ENCODE measurements at regions not wholly inside any gene's neighbourhood (a gene's known extent, or its start where the extent isn't known, plus 50 kb on each side); places are given as distances from the start of the nearest gene placed in this dataset.

DNA sequence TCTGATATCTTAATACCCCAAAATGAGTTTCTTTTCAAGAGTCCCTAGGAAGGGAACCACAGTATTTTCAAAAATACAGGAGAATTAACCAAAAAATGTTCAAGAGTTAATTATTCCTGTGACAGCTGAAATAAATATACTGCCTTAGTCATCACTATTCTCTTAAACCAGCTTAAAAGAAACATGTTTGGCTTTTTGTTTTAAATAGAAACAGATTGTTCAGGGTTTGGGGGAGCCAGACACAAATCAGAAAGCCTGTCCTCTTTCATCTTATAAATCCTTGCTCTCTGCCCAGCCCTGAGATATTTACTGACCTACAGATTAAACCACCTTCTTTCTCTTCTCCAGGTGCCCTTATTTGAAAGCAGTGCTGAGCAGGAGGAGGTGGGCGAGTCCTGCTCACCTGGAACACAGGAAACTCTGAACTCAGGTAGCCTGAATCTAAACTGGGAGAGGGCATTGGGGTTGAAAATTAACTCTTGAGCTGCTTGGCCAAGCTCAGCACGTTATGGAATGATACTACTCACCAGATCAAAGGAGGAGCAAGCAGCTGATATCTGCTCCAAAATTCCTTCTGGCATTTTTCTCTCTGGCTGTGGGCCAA is 84.1 kb upstream of the SPRED1 start:
- no peak for FAIRE-seq

DNA sequence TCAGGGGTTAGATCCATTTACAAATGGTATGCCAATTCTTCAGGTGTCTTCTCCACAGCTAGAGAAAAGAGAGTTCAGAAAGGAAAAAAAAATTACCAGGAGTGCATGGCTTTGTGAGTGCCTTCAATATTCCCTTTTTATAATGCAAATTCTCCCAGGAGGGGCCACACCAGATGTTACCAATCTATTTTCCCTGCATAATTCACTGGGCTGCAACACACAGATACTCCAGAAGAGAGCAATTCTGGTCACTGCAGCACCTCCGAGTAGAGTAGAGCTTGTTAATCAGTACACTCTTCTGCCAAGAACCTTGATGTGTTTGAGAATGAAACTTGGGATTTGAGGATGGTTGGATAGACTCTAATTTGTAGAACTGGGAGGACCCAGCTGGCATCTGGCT is 80.7 kb upstream of the SPRED1 start:
- no peak for FAIRE-seq
- DNase-seq (ENCODE audit: low spot score): no peak

More for the DNA sequence above, 84.1 kb upstream of the SPRED1 start:
- DNase-seq (ENCODE audit: low spot score): no peak

GRCh38 chr15:38174691-38175090 is 77.9 kb upstream of the SPRED1 start:
- DNase-seq (ENCODE audit: low spot score) (no peak), FAIRE-seq (no peak)

DNA sequence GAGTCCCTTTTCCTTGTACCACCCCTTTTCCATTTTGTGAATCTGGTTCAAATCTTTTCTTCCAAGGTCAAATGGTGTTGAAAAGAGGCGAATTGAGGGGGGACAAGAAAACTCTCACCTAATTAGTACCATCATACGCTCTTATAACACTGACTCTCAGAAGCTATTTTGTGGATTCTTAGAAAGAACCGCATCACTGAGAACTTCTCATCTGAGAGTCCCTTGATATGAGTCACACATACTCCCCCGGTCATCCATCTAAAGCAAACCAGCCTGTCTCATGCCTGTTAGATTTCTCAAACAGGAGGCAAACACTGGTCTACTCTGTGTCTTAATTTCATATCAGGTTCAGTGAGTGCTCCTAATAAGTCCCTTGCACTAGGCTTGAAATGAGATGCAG is 76.5 kb upstream of the SPRED1 start:
- DNase-seq (ENCODE audit: low spot score): peak; percentile 56
- peak; percentile 85 for FAIRE-seq

GRCh38 chr15:38176691-38177090 is 75.9 kb upstream of the SPRED1 start:
- no peak for FAIRE-seq
- no peak for DNase-seq (ENCODE audit: low spot score)

GRCh38 chr15:38182900-38183299 is 69.7 kb upstream of the SPRED1 start:
- DNase-seq (ENCODE audit: low spot score) (no peak), FAIRE-seq (no peak)

- DNase-seq (ENCODE audit: low spot score) (no peak), FAIRE-seq (no peak)
Measured at GRCh38 chr15:38186507-38186906, 66.1 kb upstream of the SPRED1 start.

DNA sequence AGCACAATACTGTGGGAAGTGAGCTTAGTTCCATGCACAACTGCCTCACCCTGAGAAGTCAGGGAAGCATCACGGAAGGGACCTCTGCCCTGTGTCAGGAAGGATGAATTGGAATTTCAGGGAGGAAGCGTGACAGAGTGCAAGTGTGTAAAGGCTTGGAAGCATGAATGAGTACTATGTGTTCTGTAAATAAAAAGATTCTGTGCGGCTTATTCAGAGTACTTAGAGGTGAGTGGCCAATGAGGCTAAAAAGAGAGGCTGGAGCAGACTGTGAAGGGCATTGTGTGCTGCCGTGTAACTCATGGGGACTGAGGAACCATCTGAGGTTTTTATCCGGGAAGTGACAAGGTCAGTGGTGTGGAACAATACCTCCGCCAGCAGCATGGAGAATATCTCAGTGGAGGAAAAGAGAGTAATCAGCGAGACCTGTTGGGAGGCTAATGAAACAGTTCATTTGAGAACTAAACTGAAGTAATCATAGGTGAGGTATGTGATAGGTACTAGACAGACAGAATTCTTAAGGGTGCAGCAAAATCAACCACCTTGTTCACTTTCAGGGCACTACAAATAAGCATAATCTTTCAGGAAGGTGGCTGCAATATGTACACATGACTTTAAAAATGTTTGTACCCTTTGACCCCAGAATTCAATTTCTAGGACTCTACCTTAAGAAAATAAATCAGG is 64.9 kb upstream of the SPRED1 start:
- FAIRE-seq (peak; percentile 68), DNase-seq (ENCODE audit: low spot score) (peak; percentile 52)

GRCh38 chr15:38189671-38190295 is 62.9 kb upstream of the SPRED1 start:
- DNase-seq (ENCODE audit: low spot score) (peak; percentile 10), FAIRE-seq (no peak)

GRCh38 chr15:38190501-38190900 is 62.1 kb upstream of the SPRED1 start:
- FAIRE-seq (no peak), DNase-seq (ENCODE audit: low spot score) (no peak)

- no peak for FAIRE-seq
Measured at GRCh38 chr15:38192496-38192895, 60.1 kb upstream of the SPRED1 start.

GRCh38 chr15:38193496-38193895 is 59.1 kb upstream of the SPRED1 start:
- no peak for DNase-seq (ENCODE audit: low spot score)
- FAIRE-seq: peak; percentile 77

More at GRCh38 chr15:38192496-38192895, 60.1 kb upstream of the SPRED1 start:
- no peak for DNase-seq (ENCODE audit: low spot score)

DNA sequence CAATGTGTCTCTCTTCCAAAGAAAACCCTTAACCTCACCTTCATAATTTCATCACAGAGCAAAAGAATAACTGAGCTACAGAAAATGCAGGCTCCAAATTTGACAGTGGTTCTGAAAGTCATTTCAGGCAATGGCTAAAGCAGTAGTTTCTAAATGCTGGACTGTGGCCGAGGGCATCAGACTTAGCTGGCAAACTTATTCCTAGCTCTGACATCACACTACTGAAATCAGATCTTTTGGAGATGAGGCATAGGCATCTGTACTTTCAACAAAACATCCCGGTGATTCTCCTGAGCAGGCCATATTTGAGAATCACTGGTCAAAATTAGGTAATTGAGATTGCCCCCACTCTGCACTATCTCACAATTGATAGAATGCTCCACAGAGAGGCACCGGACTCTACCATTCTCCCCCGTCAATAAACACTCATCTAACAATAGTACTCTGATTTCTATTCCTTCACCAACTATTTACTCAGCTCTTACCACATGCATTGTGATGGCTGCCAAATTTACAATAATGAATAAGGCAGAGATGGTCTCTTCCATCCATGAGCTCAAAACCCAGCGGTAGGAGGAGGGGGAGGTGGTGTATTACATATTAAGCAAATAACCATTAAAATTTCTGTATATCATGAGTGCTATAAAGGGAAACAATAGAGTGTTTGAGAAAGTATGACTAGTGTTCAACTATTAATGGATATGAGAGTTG is 57.3 kb upstream of the SPRED1 start:
- FAIRE-seq: no peak
- DNase-seq (ENCODE audit: low spot score): no peak

DNA sequence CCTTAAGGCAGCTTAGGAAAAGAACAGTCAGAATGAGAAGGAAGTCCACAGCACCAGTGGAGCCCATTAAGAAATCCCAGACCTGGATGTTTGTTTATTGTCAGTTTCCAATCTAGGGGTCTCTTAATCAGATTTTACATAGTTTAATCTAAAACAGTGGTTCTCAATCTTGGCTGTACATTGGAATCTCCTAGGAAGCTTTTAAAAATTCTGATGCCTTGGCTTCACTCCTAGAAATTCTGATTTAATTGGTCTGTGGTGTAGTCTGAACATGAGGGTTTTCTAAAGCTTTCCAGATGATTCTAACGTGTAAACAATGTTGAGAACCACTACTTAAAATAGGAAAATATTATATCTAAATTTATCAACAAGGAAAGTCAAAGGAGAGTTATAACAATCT is 56.6 kb upstream of the SPRED1 start:
- no peak for DNase-seq (ENCODE audit: low spot score)
- no peak for FAIRE-seq

DNA sequence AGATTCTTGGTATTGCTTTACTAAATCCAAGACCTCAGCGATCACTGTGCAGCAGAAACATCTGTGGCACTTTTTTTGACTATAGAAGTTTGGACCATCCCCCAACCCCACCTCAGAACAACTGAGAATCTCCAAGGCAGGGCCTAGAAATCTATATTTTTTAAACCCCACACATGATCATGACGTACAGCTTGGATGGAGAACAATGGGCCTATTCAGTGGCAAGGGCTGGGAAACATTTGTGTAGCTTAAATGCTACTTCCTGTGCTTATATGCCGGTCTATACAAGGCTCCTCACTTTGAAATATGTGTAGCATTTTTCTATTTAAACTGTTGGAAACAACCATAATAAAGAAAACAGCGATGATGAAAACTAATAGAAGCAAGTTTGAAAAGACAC is 55.1 kb upstream of the SPRED1 start:
- FAIRE-seq: no peak
- DNase-seq (ENCODE audit: low spot score): no peak

GRCh38 chr15:38201714-38202113 is 50.9 kb upstream of the SPRED1 start:
- FAIRE-seq: no peak
- no peak for DNase-seq (ENCODE audit: low spot score)

DNA sequence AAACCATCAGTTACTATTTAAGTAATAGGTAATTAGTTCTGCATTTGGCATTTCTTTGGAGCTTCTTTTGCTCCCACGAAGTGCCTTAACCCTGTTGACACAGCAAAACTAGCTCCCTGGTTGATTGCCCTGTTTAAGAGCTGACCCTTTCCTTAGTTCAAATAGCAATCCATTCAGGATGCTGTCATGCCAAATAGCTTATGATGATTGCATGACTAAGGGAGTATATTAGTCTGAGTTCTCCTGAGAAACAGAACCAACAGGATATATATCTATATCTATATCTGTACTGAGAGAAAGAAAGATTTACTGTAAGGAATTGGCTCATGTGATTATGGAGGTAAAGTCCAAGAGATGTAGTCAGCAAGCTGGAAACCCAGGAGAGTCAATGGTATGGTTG is 50.3 kb upstream of the SPRED1 start:
- FAIRE-seq: no peak
- no peak for DNase-seq (ENCODE audit: low spot score)

Measured in RCC 7860 (cell line).